SK-MEL-5 (cell line): ENCODE measurements at regions not wholly inside any gene's neighbourhood (a gene's known extent, or its start where the extent isn't known, plus 50 kb on each side); places are given as distances from the start of the nearest gene placed in this dataset.
"Not testable (repeated sequence)": the region's sequence is repeated elsewhere in the genome, so short reads cannot be mapped to it uniquely, and the experiment has no call there.

ENCODE experiments used
- DNase-seq: peaks from one replicate; pipeline ENCODE4 v3.0.0-alpha.2; 2016; ENCODE audit warnings: low read depth, low spot score
- in situ Hi-C: cut with HindIII; loops from 2 replicates; pipeline ENCODE4 v1.10.0; 2016; ENCODE audit warnings: low sequenced_read_pairs, high pct_unique_total_duplicates, low pct_unique_long_range_greater_than_20kb

- DNase-seq: no peak
Observed at GRCh38 chr14:98200601-98201000, 1071.4 kb downstream of the BCL11B start.

GRCh38 chr14:98203421-98203820, 1068.6 kb downstream of the BCL11B start:
- in situ Hi-C loops: no loop called here
- no peak for DNase-seq

More at GRCh38 chr14:98200601-98201000, 1071.4 kb downstream of the BCL11B start:
- in situ Hi-C loops: no loop called here

GRCh38 chr14:98204139-98204538, 1067.9 kb downstream of the BCL11B start:
- in situ Hi-C loops: no loop called here
- DNase-seq: no peak

GRCh38 chr14:98207415-98207814, 1064.6 kb downstream of the BCL11B start:
- in situ Hi-C loops: no loop called here
- DNase-seq: no peak

- in situ Hi-C loops: no loop called here
- DNase-seq: no peak
Observed at GRCh38 chr14:98208211-98208611, 1063.8 kb downstream of the BCL11B start.

GRCh38 chr14:98208943-98209342, 1063.1 kb downstream of the BCL11B start:
- in situ Hi-C loops: no loop called here
- DNase-seq: no peak

GRCh38 chr14:98210045-98210672, 1061.8 kb downstream of the BCL11B start:
- in situ Hi-C loops: no loop called here
- no peak for DNase-seq

- in situ Hi-C loops: no loop called here
Observed at GRCh38 chr14:98217530-98217929, 1054.5 kb downstream of the BCL11B start.

GRCh38 chr14:98218218-98218617, 1053.8 kb downstream of the BCL11B start:
- in situ Hi-C loops: no loop called here

More at GRCh38 chr14:98217530-98217929, 1054.5 kb downstream of the BCL11B start:
- DNase-seq: no peak

GRCh38 chr14:98219638-98220037, 1052.4 kb downstream of the BCL11B start:
- no peak for DNase-seq
- in situ Hi-C loops: no loop called here

More at GRCh38 chr14:98218218-98218617, 1053.8 kb downstream of the BCL11B start:
- DNase-seq: no peak

- DNase-seq: no peak
- in situ Hi-C loops: no loop called here
Observed at GRCh38 chr14:98223106-98223505, 1048.9 kb downstream of the BCL11B start.

- in situ Hi-C loops, DNase-seq: not testable (repeated sequence)
Observed at GRCh38 chr14:98223710-98224109, 1048.3 kb downstream of the BCL11B start.

- in situ Hi-C loops: no loop called here
- DNase-seq: no peak
Observed at GRCh38 chr14:98226411-98226810, 1045.6 kb downstream of the BCL11B start.

- no peak for DNase-seq
- in situ Hi-C loops: no loop called here
Observed at GRCh38 chr14:98227000-98227726, 1044.8 kb downstream of the BCL11B start.

GRCh38 chr14:98227727-98228111, 1044.3 kb downstream of the BCL11B start:
- in situ Hi-C loops: no loop called here
- no peak for DNase-seq

GRCh38 chr14:98229656-98230366, 1042.2 kb downstream of the BCL11B start:
- in situ Hi-C loops: no loop called here
- DNase-seq: no peak

GRCh38 chr14:98230411-98230810, 1041.6 kb downstream of the BCL11B start:
- in situ Hi-C loops: no loop called here
- DNase-seq: no peak

GRCh38 chr14:98231210-98231609, 1040.8 kb downstream of the BCL11B start:
- DNase-seq: no peak
- in situ Hi-C loops: no loop called here

- in situ Hi-C loops: no loop called here
- no peak for DNase-seq
Observed at GRCh38 chr14:98233656-98234055, 1038.3 kb downstream of the BCL11B start.
